Activated B cell treated with CpG ODN at 0.5 μM for 24 hours (primary cell): ENCODE measurements at regions not wholly inside any gene's neighbourhood (a gene's known extent, or its start where the extent isn't known, plus 50 kb on each side); places are given as distances from the start of the nearest gene placed in this dataset.

Source experiments
- ATAC-seq: fragments of 200-7000 bp; cut with Tn5 transposase; one replicate; pipeline ENCODE4 v1.10.0; 2021; ENCODE audit warnings: low read depth, mild to moderate bottlenecking, moderate library complexity
- CTCF ChIA-PET: fragments of 350-600 bp; sonication (Branson Sonifier 250); formaldehyde crosslinking; loops from one replicate; lab custom pipeline; 2021; ENCODE audit warnings: antibody characterized with exemption; lab: Charles Lee
- POLR2A ChIA-PET: fragments of 350-600 bp; sonication (Branson Sonifier 250); formaldehyde crosslinking; loops from one replicate; lab custom pipeline; 2021; ENCODE audit warnings: antibody characterized with exemption; lab: Charles Lee
- DNase-seq: peaks from one replicate; pipeline ENCODE4 v3.0.0; 2022
- H3K27ac Mint-ChIP-seq: one replicate; pipeline ENCODE4 v1.8.0; 2020; ENCODE audit warnings: mixed read lengths
- H3K27me3 Mint-ChIP-seq: one replicate; pipeline ENCODE4 v1.8.0; 2021; ENCODE audit warnings: mixed read lengths
- H3K36me3 Mint-ChIP-seq: one replicate; pipeline ENCODE4 v1.8.0; 2021; ENCODE audit warnings: low read depth, mixed read lengths
- H3K4me1 Mint-ChIP-seq: one replicate; pipeline ENCODE4 v1.8.0; 2021; ENCODE audit warnings: mixed read lengths
- H3K4me3 Mint-ChIP-seq: one replicate; pipeline ENCODE4 v1.8.0; 2020; ENCODE audit warnings: mild to moderate bottlenecking, mixed read lengths
- H3K9me3 Mint-ChIP-seq: one replicate; pipeline ENCODE4 v1.8.0; 2020; ENCODE audit warnings: mixed read lengths
- CTCF ChIP-seq: fragments of 200-600 bp; IDR thresholded peaks from one replicate; pipeline ENCODE4 v1.8.0; 2022; ENCODE audit warnings: antibody characterized with exemption, mild to moderate bottlenecking
- intact Hi-C: fragments of 100-400 bp; cut with micrococcal nuclease; formaldehyde crosslinking; loops from one replicate; pipeline ENCODE4 v1.15.1; 2024

DNA sequence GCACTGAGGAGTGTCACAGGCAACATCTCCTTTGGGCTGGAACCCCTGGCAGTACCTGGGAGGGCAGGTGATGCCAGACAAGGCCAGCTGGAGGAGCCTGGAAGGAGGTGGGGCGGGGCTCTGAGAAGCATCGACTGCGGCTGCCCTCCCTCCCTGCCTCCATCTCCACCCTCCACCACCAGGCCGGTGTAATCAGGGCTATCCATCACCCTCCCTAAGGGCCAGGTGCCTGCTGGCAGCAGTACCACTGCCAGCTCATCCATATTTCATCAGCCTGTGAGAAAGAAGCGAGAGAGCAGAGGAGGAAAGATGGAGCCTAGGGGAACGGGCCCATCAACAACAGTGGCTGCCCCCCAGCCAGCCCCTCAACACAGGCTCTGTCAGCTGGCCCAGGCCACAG lies 51.4 kb upstream of the RASD2 start:
- no peak for DNase-seq
- H3K36me3 Mint-ChIP-seq, result no peaks in the 10 kb centered on the region
- no peaks in the 10 kb centered on the region for H3K4me1 Mint-ChIP-seq
- H3K27me3 Mint-ChIP-seq, result peaks cover 37% of the 10 kb centered on the region
- no peak for TF ChIP-seq CTCF
- intact Hi-C loops, result no loop called here
- ChIA-PET POLR2A (interaction anchor here (0.6 kb wide), 1 partner anchor 79 kb away, joined by 3 read pairs; no protein-coding TSS in a partner anchor), CTCF (no interaction called here)
- H3K27ac Mint-ChIP-seq, result no peak overlapping the region
- ATAC-seq, result no peak
- H3K9me3 Mint-ChIP-seq, result no peaks in the 10 kb centered on the region
- H3K4me3 Mint-ChIP-seq, result no peak overlapping the region
